SH-SY5Y (cell line): ENCODE measurements at regions not wholly inside any gene's neighbourhood (a gene's known extent, or its start where the extent isn't known, plus 50 kb on each side); places are given as distances from the start of the nearest gene placed in this dataset.

Source experiments
- GATA2 ChIP-seq: IDR thresholded peaks from 2 replicates; pipeline ENCODE4 v1.6.1; 2011; ENCODE audit warnings: mild to moderate bottlenecking, low read depth, low read length
- GATA3 ChIP-seq: IDR thresholded peaks from 2 replicates; pipeline ENCODE4 v1.6.1; 2011; ENCODE audit warnings: low read depth, mild to moderate bottlenecking, low read length, moderate library complexity

DNA sequence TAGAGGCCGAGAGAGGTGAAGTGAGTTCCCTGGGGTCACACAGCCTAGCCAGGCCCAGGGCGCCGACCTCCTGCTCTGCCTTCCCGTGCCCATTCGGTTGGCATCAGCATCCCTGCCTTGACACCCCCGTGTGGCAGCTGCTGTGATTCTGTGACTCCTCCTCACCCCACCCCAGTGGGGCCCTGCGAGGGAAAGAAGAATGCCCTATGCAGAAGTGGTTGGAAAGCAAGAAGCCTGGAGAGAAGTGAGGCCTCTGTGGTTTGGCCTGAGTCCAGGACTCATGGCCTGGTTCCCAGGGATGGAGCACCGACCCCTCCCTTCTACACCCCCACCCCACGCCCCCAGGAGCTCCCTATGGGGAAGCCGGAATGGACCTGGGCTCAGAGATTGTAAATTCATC is 296.2 kb downstream of the SEC14L1 start:
- no peak for TF ChIP-seq GATA2
- no peak for TF ChIP-seq GATA3
